Neuronal stem cell (in vitro differentiated cells): ENCODE measurements at regions not wholly inside any gene's neighbourhood (a gene's known extent, or its start where the extent isn't known, plus 50 kb on each side); places are given as distances from the start of the nearest gene placed in this dataset.

Source experiments
- DNase-seq: peaks from one replicate; pipeline ENCODE4 v3.0.0-alpha.2; 2013; ENCODE audit warnings: low spot score
- H2AFZ ChIP-seq: one replicate; pipeline ENCODE4 v1.6.1; 2013; ENCODE audit warnings: mild to moderate bottlenecking, low read length, inconsistent platforms
- H2AK5ac ChIP-seq: 2 replicates; pipeline ENCODE4 v1.6.1; 2013; ENCODE audit warnings: low read depth, mild to moderate bottlenecking, inconsistent platforms, low read length, moderate library complexity, mixed read lengths
- H2BK120ac ChIP-seq: 2 replicates; pipeline ENCODE4 v1.6.1; 2013; ENCODE audit warnings: low read depth, mild to moderate bottlenecking, inconsistent platforms, low read length, moderate library complexity, mixed read lengths
- H2BK12ac ChIP-seq: one replicate; pipeline ENCODE4 v1.6.1; 2013; ENCODE audit warnings: low read length, inconsistent platforms
- H2BK15ac ChIP-seq: 2 replicates; pipeline ENCODE4 v1.6.1; 2013; ENCODE audit warnings: mild to moderate bottlenecking, low read length, inconsistent platforms, mixed read lengths
- H2BK5ac ChIP-seq: one replicate; pipeline ENCODE4 v1.6.1; 2013; ENCODE audit warnings: inconsistent platforms, mild to moderate bottlenecking, low read length, moderate library complexity
- H3K14ac ChIP-seq: one replicate; pipeline ENCODE4 v1.6.1; 2013; ENCODE audit warnings: low read length, inconsistent platforms
- H3K18ac ChIP-seq: 2 replicates; pipeline ENCODE4 v1.6.1; 2013; ENCODE audit warnings: low read length, inconsistent platforms
- H3K23ac ChIP-seq: 2 replicates; pipeline ENCODE4 v1.6.1; 2013; ENCODE audit warnings: low read depth, mild to moderate bottlenecking, mixed read lengths, low read length, inconsistent platforms; ENCODE audit not compliant: poor library complexity
- H3K27ac ChIP-seq: replicated peaks from 3 replicates; pipeline ENCODE4 v1.5.1; 2013; ENCODE audit warnings: low read length, inconsistent platforms
- H3K27me3 ChIP-seq, 3 experiments: 2 replicates each; pipeline ENCODE4 v1.6.1; 2013; ENCODE audit warnings: low read length in 3 of 3, mild to moderate bottlenecking in 2 of 3, inconsistent platforms in 1 of 3, low read depth in 1 of 3, mixed read lengths in 1 of 3, moderate library complexity in 1 of 3; ENCODE audit not compliant: control insufficient read depth in 3 of 3, insufficient read depth in 3 of 3
- H3K36me3 ChIP-seq, 2 donors: replicated peaks in 1 of 2; 2 replicates each; pipeline ENCODE4 v1.6.1; 2013; ENCODE audit warnings: low read length in 2 of 2; ENCODE audit not compliant: control insufficient read depth in 2 of 2, insufficient read depth in 2 of 2
- H3K4ac ChIP-seq: 2 replicates; pipeline ENCODE4 v1.6.1; 2013; ENCODE audit warnings: inconsistent platforms, mild to moderate bottlenecking, low read length, moderate library complexity
- H3K4me1 ChIP-seq, 2 donors: 1 replicate in 1 of 2; 2 replicates in 1 of 2; pipeline ENCODE4 v1.6.1; 2013; ENCODE audit warnings: low read length in 2 of 2, low read depth in 1 of 2; ENCODE audit not compliant: control insufficient read depth in 2 of 2, insufficient read depth in 1 of 2
- H3K4me2 ChIP-seq: one replicate; pipeline ENCODE4 v1.6.1; 2013; ENCODE audit warnings: mild to moderate bottlenecking, low read length, inconsistent platforms; ENCODE audit not compliant: insufficient read depth, poor library complexity, severe bottlenecking
- H3K4me3 ChIP-seq, 2 donors: 2 replicates each; pipeline ENCODE4 v1.5.1; 2013; ENCODE audit warnings: low read length in 2 of 2, mild to moderate bottlenecking in 2 of 2, inconsistent platforms in 1 of 2, moderate library complexity in 1 of 2
- H3K79me1 ChIP-seq: one replicate; pipeline ENCODE4 v1.6.1; 2013; ENCODE audit warnings: low read depth, mild to moderate bottlenecking, inconsistent platforms, low read length, moderate library complexity
- H3K9ac ChIP-seq: one replicate; pipeline ENCODE4 v1.6.1; 2013; ENCODE audit warnings: mild to moderate bottlenecking, low read depth, low read length, inconsistent platforms; ENCODE audit not compliant: poor library complexity
- H3K9me3 ChIP-seq, 2 donors: replicated peaks in 1 of 2; 2 replicates each; pipeline versions ENCODE3 to v1.6.1; 2013; ENCODE audit warnings: low read length in 2 of 2, mild to moderate bottlenecking in 2 of 2, inconsistent platforms in 1 of 2, low read depth in 1 of 2, mixed read lengths in 1 of 2, moderate library complexity in 1 of 2; ENCODE audit not compliant: control insufficient read depth in 2 of 2, insufficient read depth in 1 of 2
- H4K8ac ChIP-seq: one replicate; pipeline ENCODE4 v1.6.1; 2013; ENCODE audit warnings: low read depth, mild to moderate bottlenecking, inconsistent platforms, low read length, moderate library complexity
- H4K91ac ChIP-seq: one replicate; pipeline ENCODE4 v1.6.1; 2013; ENCODE audit warnings: low read length, low read depth, mild to moderate bottlenecking, inconsistent platforms; ENCODE audit not compliant: poor library complexity
- WGBS, 2 donors: extraction: QIAGEN DNeasy Blood & Tissue Kit; methylation state at CpG; one replicate each; pipeline ENCODE4 v1.1.7; 2013; ENCODE audit warnings: missing lambda C conversion rate in 2 of 2, mixed read lengths in 1 of 2; ENCODE audit not compliant: insufficient read length in 2 of 2, insufficient replicate concordance in 1 of 2; ENCODE audit errors: extremely low coverage in 2 of 2; 5-methylcytosine and 5-hydroxymethylcytosine counted together

GRCh38 chr6:18997375-18997826, 610.3 kb downstream of the RNF144B start:
- H3K4me2 ChIP-seq, result no peak overlapping the region
- peaks cover 0 to 4% of the 10 kb centered on the region in 2 donors for H3K4me1 ChIP-seq
- H3K27ac ChIP-seq, result no peak overlapping the region
- H3K27me3 ChIP-seq, result no peaks in the 10 kb centered on the region
- no peaks in the 10 kb centered on the region for H3K36me3 ChIP-seq
- H2BK120ac ChIP-seq, result no peak overlapping the region
- no peak overlapping the region for H3K4me3 ChIP-seq
- no peak overlapping the region for H2BK12ac ChIP-seq
- no peaks in the 10 kb centered on the region for H3K79me1 ChIP-seq
- H4K91ac ChIP-seq, result no peak overlapping the region
- H3K18ac ChIP-seq, result no peak overlapping the region
- no peak overlapping the region for H3K9ac ChIP-seq
- H3K14ac ChIP-seq, result no peak overlapping the region
- H3K9me3 ChIP-seq, result peaks cover 0 to 13% of the 10 kb centered on the region in 2 donors
- no peak overlapping the region for H3K23ac ChIP-seq
- H2BK15ac ChIP-seq, result no peak overlapping the region
- H2AK5ac ChIP-seq, result no peak overlapping the region
- H2BK5ac ChIP-seq, result no peak overlapping the region
- peak overlapping the region; percentile 23 for H2AFZ ChIP-seq
- H4K8ac ChIP-seq, result no peak overlapping the region
- peak; percentile 43 for DNase-seq
- no CpG with 5 or more reads among the region's 2 CpGs for WGBS, 2 donors
- no peak overlapping the region for H3K4ac ChIP-seq

DNA sequence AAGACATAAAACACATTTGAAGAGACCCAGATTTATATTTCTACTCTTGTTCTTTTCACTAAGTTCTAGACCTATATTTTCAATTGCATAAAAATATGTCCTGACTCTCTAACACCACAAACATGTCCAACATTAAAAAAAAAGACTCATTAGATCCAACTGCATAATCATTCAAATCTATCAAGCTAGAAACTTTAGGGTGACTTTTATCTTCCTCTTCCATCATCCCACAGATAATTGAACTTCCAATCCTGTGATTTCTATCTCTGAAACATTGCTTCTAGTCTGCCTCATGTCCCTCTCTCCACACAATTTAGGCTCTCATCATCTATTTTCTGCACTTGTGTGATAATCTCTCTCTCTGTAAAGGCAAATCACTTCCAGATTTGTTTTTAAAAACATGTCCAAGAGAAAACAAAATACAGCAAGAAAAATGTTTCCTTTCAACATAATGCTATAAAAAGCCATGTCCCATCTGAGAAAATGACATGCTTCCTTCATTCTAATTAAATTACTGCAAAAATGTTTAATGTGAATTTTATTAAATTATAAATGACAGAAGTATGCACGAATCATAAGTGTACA, 615.9 kb downstream of the RNF144B start:
- no peak for DNase-seq
- no peaks in the 10 kb centered on the region for H3K9me3 ChIP-seq
- H2BK120ac ChIP-seq, result no peak overlapping the region
- no peak overlapping the region for H3K4me3 ChIP-seq
- H3K27me3 ChIP-seq, result no peaks in the 10 kb centered on the region
- no peak overlapping the region for H2BK15ac ChIP-seq
- H3K36me3 ChIP-seq, result no peaks in the 10 kb centered on the region
- no peak overlapping the region for H4K8ac ChIP-seq
- H3K18ac ChIP-seq, result no peak overlapping the region
- no peak overlapping the region for H2BK5ac ChIP-seq
- H3K27ac ChIP-seq, result no peak overlapping the region
- no CpG with 5 or more reads among the region's 1 CpG for WGBS, 2 donors
- H2BK12ac ChIP-seq, result no peak overlapping the region
- no peak overlapping the region for H3K14ac ChIP-seq
- no peak overlapping the region for H3K4ac ChIP-seq
- no peak overlapping the region for H2AK5ac ChIP-seq
- no peaks in the 10 kb centered on the region for H3K79me1 ChIP-seq
- peaks cover 0 to 2% of the 10 kb centered on the region in 2 donors for H3K4me1 ChIP-seq
- H2AFZ ChIP-seq, result no peak overlapping the region
- no peak overlapping the region for H4K91ac ChIP-seq
- no peak overlapping the region for H3K4me2 ChIP-seq
- no peak overlapping the region for H3K23ac ChIP-seq
- H3K9ac ChIP-seq, result no peak overlapping the region

DNA sequence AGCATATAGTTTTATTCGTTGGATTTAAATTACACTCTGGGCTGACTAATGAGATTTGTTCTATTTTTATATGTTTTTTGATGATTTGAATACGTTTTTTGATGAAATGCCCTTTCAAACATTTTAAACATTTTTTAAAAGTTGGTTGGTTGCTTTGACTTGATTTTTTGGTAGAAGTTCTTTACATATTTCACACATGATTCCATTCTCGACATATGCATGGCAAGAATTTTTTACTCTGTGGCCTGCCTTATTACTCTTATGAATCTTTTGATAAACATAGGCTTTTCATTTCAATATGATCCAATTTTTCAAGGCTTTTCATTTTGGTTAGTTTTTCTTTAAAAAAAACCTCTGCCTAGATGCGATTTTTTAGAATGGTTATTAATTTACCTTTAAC, 617.0 kb downstream of the RNF144B start:
- Histone ChIP-seq H3K14ac (no peak overlapping the region), H3K4me2 (no peak overlapping the region), H2BK15ac (no peak overlapping the region), H3K18ac (no peak overlapping the region), H4K91ac (no peak overlapping the region), H3K79me1 (no peaks in the 10 kb centered on the region), H2BK120ac (no peak overlapping the region), H3K9me3 (no peaks in the 10 kb centered on the region), H4K8ac (no peak overlapping the region), H2AFZ (no peak overlapping the region), H3K4ac (no peak overlapping the region), H3K23ac (no peak overlapping the region), H2AK5ac (no peak overlapping the region), H2BK5ac (no peak overlapping the region), H3K36me3 (no peaks in the 10 kb centered on the region), H2BK12ac (no peak overlapping the region), H3K9ac (no peak overlapping the region), H3K4me3 (no peak overlapping the region), H3K4me1 (peaks cover 0 to 2% of the 10 kb centered on the region in 2 donors), H3K27ac (no peak overlapping the region), H3K27me3 (no peaks in the 10 kb centered on the region)
- no CpG with 5 or more reads among the region's 4 CpGs for WGBS, 2 donors
- no peak for DNase-seq

- no peak overlapping the region for H2AFZ ChIP-seq
- WGBS, 2 donors, result no CpG with 5 or more reads among the region's 3 CpGs
- no peaks in the 10 kb centered on the region for H3K36me3 ChIP-seq
- no peak for DNase-seq
- no peak overlapping the region for H2BK12ac ChIP-seq
- H3K27ac ChIP-seq, result no peak overlapping the region
- H3K18ac ChIP-seq, result no peak overlapping the region
- no peak overlapping the region for H2BK5ac ChIP-seq
- H3K23ac ChIP-seq, result no peak overlapping the region
- no peaks in the 10 kb centered on the region for H3K27me3 ChIP-seq
- H3K4me3 ChIP-seq, result no peak overlapping the region
- no peak overlapping the region for H4K8ac ChIP-seq
- no peak overlapping the region for H3K4me2 ChIP-seq
- H3K9ac ChIP-seq, result no peak overlapping the region
- H2BK120ac ChIP-seq, result no peak overlapping the region
- no peaks in the 10 kb centered on the region for H3K4me1 ChIP-seq
- no peaks in the 10 kb centered on the region for H3K9me3 ChIP-seq
- no peak overlapping the region for H2AK5ac ChIP-seq
- no peak overlapping the region for H2BK15ac ChIP-seq
- no peak overlapping the region for H3K14ac ChIP-seq
- no peaks in the 10 kb centered on the region for H3K79me1 ChIP-seq
- H3K4ac ChIP-seq, result no peak overlapping the region
- H4K91ac ChIP-seq, result no peak overlapping the region
Measured at GRCh38 chr6:19009769-19010168, 622.6 kb downstream of the RNF144B start.
